K562 (cell line): ENCODE measurements at regions not wholly inside any gene's neighbourhood (a gene's known extent, or its start where the extent isn't known, plus 50 kb on each side); places are given as distances from the start of the nearest gene placed in this dataset.

Experiments used
- ATAC-seq: fragments of 200-7000 bp; cut with Tn5 transposase; 3 replicates; pipeline ENCODE4 v1.9.1; 2020; ENCODE audit warnings: moderate library complexity
- BruUV-seq: library from RNA; stranded (reverse); fragments of 400-500 nt; replicated peaks from 2 replicates; lab custom pipeline; 2021; lab: Mats Ljungman, UMichigan
- CTCF ChIA-PET: fragments of 300-600 bp; formaldehyde crosslinking; extraction: SDS; loops from one replicate; lab custom pipeline; 2021; ENCODE audit warnings: low intra/inter-chr PET ratio; lab: Yijun Ruan, JAX
- POLR2A ChIA-PET: fragments of 300-600, 350-650 bp; sonication (Branson Sonifier 250); formaldehyde crosslinking; extraction: SDS; loops from one replicate; lab custom pipeline; 2021; ENCODE audit warnings: antibody characterized with exemption, inconsistent platforms; lab: Yijun Ruan, JAX
- DNase-seq, 4 experiments: peaks; one replicate each; pipeline versions ENCODE4 v3.0.0 to v3.0.0-alpha.2; 2011 to 2018; ENCODE audit warnings: low spot score in 3 of 4, mixed read lengths in 3 of 4; ENCODE audit errors: extremely low read depth in 1 of 4
- FAIRE-seq: peaks from 2 replicates; lab custom pipeline; 2011; peaks lifted over from hg19 to GRCh38; lab: Jason Lieb, UNC
- H2AFZ ChIP-seq: 2 replicates; pipeline ENCODE4 v1.6.0; 2011; ENCODE audit warnings: low read depth, low read length, control low read depth, inconsistent platforms
- H3K27ac ChIP-seq: fragments of 200-600 bp; 3 replicates; pipeline ENCODE4 v1.8.0; 2011; ENCODE audit warnings: low read depth, mild to moderate bottlenecking, control low read depth, inconsistent platforms, low read length, moderate library complexity, mixed read lengths; ENCODE audit errors: extremely low read depth
- H3K27me3 ChIP-seq, 2 experiments: fragments of 300-600 bp in 1 of 2; 2 replicates in 1 of 2; 3 replicates in 1 of 2; pipeline versions ENCODE4 v1.6.0 to v1.8.0; 2011; ENCODE audit warnings: inconsistent platforms in 2 of 2, low read length in 2 of 2, mild to moderate bottlenecking in 1 of 2, mixed read lengths in 1 of 2, moderate library complexity in 1 of 2; ENCODE audit not compliant: control insufficient read depth in 2 of 2, insufficient read depth in 2 of 2
- H3K36me3 ChIP-seq: fragments of 300-600 bp; 3 replicates; pipeline ENCODE4 v1.8.0; 2011; ENCODE audit warnings: mild to moderate bottlenecking, low read length, inconsistent platforms; ENCODE audit not compliant: control insufficient read depth, insufficient read depth
- H3K4me1 ChIP-seq, 2 experiments: fragments of 200-600 bp in 1 of 2; replicated peaks in 1 of 2; 2 replicates in 1 of 2; 3 replicates in 1 of 2; pipeline versions ENCODE4 v1.5.1 to v1.8.0; 2011; ENCODE audit warnings: inconsistent platforms in 2 of 2, low read length in 2 of 2, mild to moderate bottlenecking in 1 of 2, mixed read lengths in 1 of 2, moderate library complexity in 1 of 2; ENCODE audit not compliant: control insufficient read depth in 2 of 2, insufficient read depth in 2 of 2
- H3K4me2 ChIP-seq: 2 replicates; pipeline ENCODE4 v1.6.1; 2011; ENCODE audit warnings: low read length, control low read depth, inconsistent platforms, mixed read lengths; ENCODE audit not compliant: insufficient read depth
- H3K4me3 ChIP-seq: fragments of 200-600 bp; sonication (generic), shearing (Covaris generic); 2 replicates; pipeline ENCODE4 v1.5.1; 2016; ENCODE audit warnings: control low read depth, inconsistent platforms
- H3K79me2 ChIP-seq: fragments of 200-600 bp; 3 replicates; pipeline ENCODE4 v1.8.0; 2011; ENCODE audit warnings: low read length, inconsistent platforms; ENCODE audit not compliant: control insufficient read depth, insufficient read depth
- H3K9ac ChIP-seq, 2 experiments: 2 replicates each; pipeline versions ENCODE4 v1.6.0 to v1.6.1; 2011; ENCODE audit warnings: low read depth in 2 of 2, low read length in 2 of 2, control low read depth in 1 of 2, inconsistent platforms in 1 of 2, mild to moderate bottlenecking in 1 of 2, mixed read lengths in 1 of 2; ENCODE audit not compliant: insufficient read depth in 1 of 2
- H3K9me1 ChIP-seq: one replicate; pipeline ENCODE4 v1.6.0; 2011; ENCODE audit warnings: inconsistent platforms, mild to moderate bottlenecking, low read length, moderate library complexity; ENCODE audit not compliant: control insufficient read depth, insufficient read depth
- H3K9me3 ChIP-seq: replicated peaks from 2 replicates; pipeline ENCODE4 v1.5.1; 2011; ENCODE audit warnings: low read depth, low read length, inconsistent platforms; ENCODE audit not compliant: control insufficient read depth, insufficient read depth
- H4K20me1 ChIP-seq: replicated peaks from 2 replicates; pipeline ENCODE4 v1.6.1; 2011; ENCODE audit warnings: low read length, inconsistent platforms, mixed read lengths; ENCODE audit not compliant: control insufficient read depth, insufficient read depth
- HCFC1 ChIP-seq: IDR thresholded peaks from 2 replicates; pipeline ENCODE4 v1.6.1; 2012; ENCODE audit warnings: low read depth, low read length, improper control_type of control experiment
- ILF3 ChIP-seq: fragments of 450-650 bp; IDR thresholded peaks from 2 replicates; pipeline ENCODE4 v1.6.1; 2018; ENCODE audit warnings: antibody characterized with exemption, mild to moderate bottlenecking, moderate library complexity, borderline replicate concordance
- NCOR1 ChIP-seq: fragments of 450-650 bp; IDR thresholded peaks from 2 replicates; pipeline ENCODE4 v1.6.1; 2016; ENCODE audit warnings: mild to moderate bottlenecking, moderate library complexity
- POLR2A ChIP-seq: fragments of 450-650 bp; conservative IDR thresholded peaks from 2 replicates; pipeline ENCODE4 v1.6.1; 2016
- POLR2AphosphoS5 ChIP-seq: IDR thresholded peaks from 2 replicates; pipeline ENCODE4 v1.6.1; 2011; ENCODE audit warnings: mild to moderate bottlenecking, low read depth, low read length, moderate library complexity; ENCODE audit not compliant: control insufficient read depth, insufficient read depth
- SUPT5H ChIP-seq: fragments of 450-650 bp; IDR thresholded peaks from 2 replicates; pipeline ENCODE4 v1.6.1; 2016
- WGBS: fragments of 100-300 bp; shearing (Covaris generic); methylation state at CpG from one replicate; pipeline ENCODE4 v1.1.6; 2016; ENCODE audit warnings: low coverage, mixed read lengths; ENCODE audit not compliant: insufficient coverage; ENCODE audit errors: missing lambda C conversion rate; 5-methylcytosine and 5-hydroxymethylcytosine counted together
- in situ Hi-C: fragments of 300-500 bp; cut with MboI; formaldehyde crosslinking; loops from 4 replicates; pipeline ENCODE4 v1.15.0; 2018; ENCODE audit warnings: inconsistent platforms, mixed read lengths
- intact Hi-C: fragments of 100-400 bp; cut with micrococcal nuclease; formaldehyde crosslinking; loops from 2 replicates; pipeline ENCODE4 v1.14.2; 2022
- TF ChIP-seq, protein P1 (sequence below): fragments of 250-450 bp; sonication (Bioruptor Pico); IDR thresholded peaks from 2 replicates; pipeline ENCODE4 v1.5.0; 2022; ENCODE audit warnings: mild to moderate bottlenecking
- TF ChIP-seq, protein P2 (sequence below), 2 experiments: IDR thresholded peaks; 2 replicates each; pipeline ENCODE4 v1.6.1; 2011; ENCODE audit warnings: borderline replicate concordance in 1 of 2, control low read depth in 1 of 2, low read depth in 1 of 2, low read length in 1 of 2, mild to moderate bottlenecking in 1 of 2, mixed read lengths in 1 of 2, moderate library complexity in 1 of 2; ENCODE audit not compliant: insufficient read depth in 1 of 2, insufficient read length in 1 of 2, poor library complexity in 1 of 2, severe bottlenecking in 1 of 2; ENCODE audit errors: extremely low read depth in 1 of 2
- TF ChIP-seq, protein P3 (sequence below): fragments of 250-450 bp; sonication (Bioruptor Pico); IDR thresholded peaks from 2 replicates; pipeline ENCODE4 v1.4.0; 2020; ENCODE audit warnings: borderline replicate concordance

DNA sequence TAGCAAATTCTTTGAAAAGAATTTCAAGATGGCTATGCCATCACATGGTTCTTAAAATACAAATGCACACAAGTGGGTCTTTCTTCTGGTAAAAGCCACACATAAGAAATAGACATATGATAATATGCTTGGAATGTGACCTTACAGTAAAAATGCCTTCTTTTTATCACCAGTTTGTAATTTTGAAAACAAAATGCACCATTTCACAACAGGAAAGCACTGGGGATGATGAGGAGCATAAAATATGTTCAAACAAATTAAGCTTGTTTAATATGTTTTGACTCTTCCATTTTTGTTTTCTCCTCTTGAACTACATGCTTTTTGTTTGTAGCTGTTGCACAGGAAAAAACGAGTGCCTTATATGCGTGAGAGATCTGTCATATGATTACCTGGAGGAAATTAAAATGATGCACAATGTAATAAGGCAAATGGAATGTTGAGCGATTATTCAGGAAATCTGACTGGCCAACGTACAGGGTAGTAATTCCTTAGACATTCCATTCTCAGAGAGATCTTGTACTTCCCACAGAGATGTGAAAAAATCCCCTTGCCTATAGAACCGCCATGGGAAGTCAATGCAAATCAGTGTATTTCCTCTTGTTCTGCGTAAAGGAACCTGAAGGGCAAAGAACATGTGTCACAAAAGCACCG, 911.6 kb downstream of the TFAP2A start:
- WGBS: 0% methylated on average over 7 of the region's 7 CpGs
- ChIA-PET CTCF (no interaction called here), POLR2A (interaction anchor here (1.5 kb wide), 1 partner anchor 205 kb away, joined by 3 read pairs; no protein-coding TSS in a partner anchor)
- no peaks in the 10 kb centered on the region for H3K9me3 ChIP-seq
- intact Hi-C loops (no loop called here), in situ Hi-C loops (no loop called here)
- no peak for DNase-seq
- H3K4me3 ChIP-seq: no peak overlapping the region
- no peaks in the 10 kb centered on the region for H3K27me3 ChIP-seq
- H3K79me2 ChIP-seq: no peaks in the 10 kb centered on the region
- no peaks in the 10 kb centered on the region for H3K36me3 ChIP-seq
- no peak for FAIRE-seq
- H4K20me1 ChIP-seq: no peaks in the 10 kb centered on the region
- BruUV-seq: no TSS peak
- no peaks in the 10 kb centered on the region for H3K9me1 ChIP-seq
- no peak overlapping the region for H3K27ac ChIP-seq
- H2AFZ ChIP-seq: no peak overlapping the region
- H3K9ac ChIP-seq: no peak overlapping the region
- ATAC-seq: no peak
- H3K4me1 ChIP-seq: no peaks in the 10 kb centered on the region
- H3K4me2 ChIP-seq: no peak overlapping the region
- TF ChIP-seq HCFC1 (no peak), NCOR1 (no peak), POLR2AphosphoS5 (no peak), SUPT5H (no peak), ILF3 (no peak), POLR2A (no peak)
- TF ChIP-seq, protein P1, sequence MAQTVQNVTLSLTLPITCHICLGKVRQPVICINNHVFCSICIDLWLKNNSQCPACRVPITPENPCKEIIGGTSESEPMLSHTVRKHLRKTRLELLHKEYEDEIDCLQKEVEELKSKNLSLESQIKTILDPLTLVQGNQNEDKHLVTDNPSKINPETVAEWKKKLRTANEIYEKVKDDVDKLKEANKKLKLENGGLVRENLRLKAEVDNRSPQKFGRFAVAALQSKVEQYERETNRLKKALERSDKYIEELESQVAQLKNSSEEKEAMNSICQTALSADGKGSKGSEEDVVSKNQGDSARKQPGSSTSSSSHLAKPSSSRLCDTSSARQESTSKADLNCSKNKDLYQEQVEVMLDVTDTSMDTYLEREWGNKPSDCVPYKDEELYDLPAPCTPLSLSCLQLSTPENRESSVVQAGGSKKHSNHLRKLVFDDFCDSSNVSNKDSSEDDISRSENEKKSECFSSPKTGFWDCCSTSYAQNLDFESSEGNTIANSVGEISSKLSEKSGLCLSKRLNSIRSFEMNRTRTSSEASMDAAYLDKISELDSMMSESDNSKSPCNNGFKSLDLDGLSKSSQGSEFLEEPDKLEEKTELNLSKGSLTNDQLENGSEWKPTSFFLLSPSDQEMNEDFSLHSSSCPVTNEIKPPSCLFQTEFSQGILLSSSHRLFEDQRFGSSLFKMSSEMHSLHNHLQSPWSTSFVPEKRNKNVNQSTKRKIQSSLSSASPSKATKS (CRISPR knock-in tag): no peak
- TF ChIP-seq, protein P2, sequence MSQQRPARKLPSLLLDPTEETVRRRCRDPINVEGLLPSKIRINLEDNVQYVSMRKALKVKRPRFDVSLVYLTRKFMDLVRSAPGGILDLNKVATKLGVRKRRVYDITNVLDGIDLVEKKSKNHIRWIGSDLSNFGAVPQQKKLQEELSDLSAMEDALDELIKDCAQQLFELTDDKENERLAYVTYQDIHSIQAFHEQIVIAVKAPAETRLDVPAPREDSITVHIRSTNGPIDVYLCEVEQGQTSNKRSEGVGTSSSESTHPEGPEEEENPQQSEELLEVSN (IDR thresholded peaks at IDR 0.05; ENCODE audit: borderline replicate concordance in 1 of 2, extremely low read depth in 1 of 2, insufficient read depth in 1 of 2, insufficient read length in 1 of 2, low read depth in 1 of 2, low read length in 1 of 2, poor library complexity in 1 of 2, severe bottlenecking in 1 of 2): no peak
- TF ChIP-seq, protein P3, sequence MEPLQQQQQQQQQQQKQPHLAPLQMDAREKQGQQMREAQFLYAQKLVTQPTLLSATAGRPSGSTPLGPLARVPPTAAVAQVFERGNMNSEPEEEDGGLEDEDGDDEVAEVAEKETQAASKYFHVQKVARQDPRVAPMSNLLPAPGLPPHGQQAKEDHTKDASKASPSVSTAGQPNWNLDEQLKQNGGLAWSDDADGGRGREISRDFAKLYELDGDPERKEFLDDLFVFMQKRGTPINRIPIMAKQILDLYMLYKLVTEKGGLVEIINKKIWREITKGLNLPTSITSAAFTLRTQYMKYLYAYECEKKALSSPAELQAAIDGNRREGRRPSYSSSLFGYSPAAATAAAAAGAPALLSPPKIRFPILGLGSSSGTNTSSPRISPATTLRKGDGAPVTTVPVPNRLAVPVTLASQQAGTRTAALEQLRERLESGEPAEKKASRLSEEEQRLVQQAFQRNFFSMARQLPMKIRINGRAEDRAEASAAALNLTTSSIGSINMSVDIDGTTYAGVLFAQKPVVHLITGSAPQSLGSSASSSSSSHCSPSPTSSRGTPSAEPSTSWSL (CRISPR knock-in tag): no peak
